IPS-NIHi11 (cell line): ENCODE measurements at regions not wholly inside any gene's neighbourhood (a gene's known extent, or its start where the extent isn't known, plus 50 kb on each side); places are given as distances from the start of the nearest gene placed in this dataset.
A peak's percentile ranks its signal among the peaks of the same experiment; 100 is the strongest.

Experiments
- DNase-seq: peaks from one replicate; pipeline ENCODE4 v3.0.0; 2012; ENCODE audit warnings: mixed read lengths, low spot score

GRCh38 chr11:19519912-19520641 is 192.6 kb upstream of the NAV2 start:
- no peak for DNase-seq

GRCh38 chr11:19519353-19519752 is 193.3 kb upstream of the NAV2 start:
- DNase-seq = no peak

GRCh38 chr11:19513253-19513652 is 199.4 kb upstream of the NAV2 start:
- DNase-seq = no peak

- no peak for DNase-seq
Observed at GRCh38 chr11:19512618-19513017, 200.0 kb upstream of the NAV2 start.

GRCh38 chr11:19511413-19512183 is 201.0 kb upstream of the NAV2 start:
- no peak for DNase-seq

GRCh38 chr11:19511066-19511412 is 201.6 kb upstream of the NAV2 start:
- DNase-seq = no peak

GRCh38 chr11:19510468-19510867 is 202.2 kb upstream of the NAV2 start:
- no peak for DNase-seq

- DNase-seq = no peak
Observed at GRCh38 chr11:19509215-19509614, 203.4 kb upstream of the NAV2 start.

- DNase-seq = peak; percentile 35
Observed at GRCh38 chr11:19508165-19508564, 204.5 kb upstream of the NAV2 start.

- no peak for DNase-seq
Observed at GRCh38 chr11:19506816-19507486, 205.7 kb upstream of the NAV2 start.

GRCh38 chr11:19502691-19503253 is 209.9 kb upstream of the NAV2 start:
- DNase-seq = no peak

GRCh38 chr11:19501631-19502030 is 211.0 kb upstream of the NAV2 start:
- DNase-seq = no peak

GRCh38 chr11:19499999-19500398 is 212.6 kb upstream of the NAV2 start:
- DNase-seq = no peak

- no peak for DNase-seq
Observed at GRCh38 chr11:19499026-19499669, 213.5 kb upstream of the NAV2 start.

- DNase-seq = no peak
Observed at GRCh38 chr11:19493446-19494213, 219.0 kb upstream of the NAV2 start.

GRCh38 chr11:19482319-19483100 is 230.1 kb upstream of the NAV2 start:
- DNase-seq = no peak

GRCh38 chr11:19480540-19480939 is 232.1 kb upstream of the NAV2 start:
- no peak for DNase-seq

- DNase-seq = no peak
Observed at GRCh38 chr11:19478891-19479290, 233.7 kb upstream of the NAV2 start.

- DNase-seq = no peak
Observed at GRCh38 chr11:19474954-19475721, 234.4 kb upstream of the E2F8 start.

- no peak for DNase-seq
Observed at GRCh38 chr11:19474211-19474610, 233.5 kb upstream of the E2F8 start.
